NB4 (cell line): ENCODE measurements at regions not wholly inside any gene's neighbourhood (a gene's known extent, or its start where the extent isn't known, plus 50 kb on each side); places are given as distances from the start of the nearest gene placed in this dataset.

Experiments
- CTCF ChIP-seq: IDR thresholded peaks from one replicate; pipeline ENCODE4 v1.5.1; 2012; ENCODE audit warnings: low read depth, low read length
- MAX ChIP-seq: IDR thresholded peaks from 2 replicates; pipeline ENCODE4 v1.6.1; 2011; ENCODE audit warnings: low read depth, low read length
- POLR2A ChIP-seq: IDR thresholded peaks from 2 replicates; pipeline ENCODE4 v1.6.1; 2011; ENCODE audit warnings: mild to moderate bottlenecking; ENCODE audit not compliant: insufficient read length; ENCODE audit errors: extremely low read depth

- TF ChIP-seq CTCF (no peak), POLR2A (no peak), MAX (no peak)
These were observed 310.7 kb downstream of the DUSP10 start for GRCh38 chr1:221431068-221431651.
